ENCODE measurements at regions not wholly inside any gene's neighbourhood (a gene's known extent, or its start where the extent isn't known, plus 50 kb on each side); places are given as distances from the start of the nearest gene placed in this dataset.

GRCh38 chr12:68534108-68534507, 76.6 kb upstream of the RAP1B start:
- Histone ChIP-seq H4K20me1 (ENCODE audit: low read length) (no peaks in the 10 kb centered on the region), H3K9me2 (replicated peaks; ENCODE audit: low read length) (no peaks in the 10 kb centered on the region), H3F3A (ENCODE audit: low read length, unreplicated experiment) (no peaks in the 10 kb centered on the region), H3K4me1 (ENCODE audit: insufficient read depth, low read length) (no peaks in the 10 kb centered on the region), H3K4me2 (ENCODE audit: low read length) (no peak overlapping the region), H3K9me3 (ENCODE audit: low read length) (no peaks in the 10 kb centered on the region), H3K27me3 (ENCODE audit: low read length) (no peaks in the 10 kb centered on the region), H2AFZ (ENCODE audit: low read length) (no peak overlapping the region), H3K27ac (ENCODE audit: low read length) (no peak overlapping the region), H3K36me3 (ENCODE audit: low read depth, low read length) (no peaks in the 10 kb centered on the region), H3K9ac (ENCODE audit: low read length) (no peak overlapping the region), H3K79me2 (ENCODE audit: low read length) (no peaks in the 10 kb centered on the region), H3K4me3 (ENCODE audit: low read length) (no peak overlapping the region)
- no TSS peak for BruUV-seq (replicated peaks)
- intact Hi-C loops (cut with micrococcal nuclease), result no loop called here
- no peak for ATAC-seq
- ChIA-PET POLR2A (ENCODE audit: unreplicated experiment) (no interaction called here), CTCF (no interaction called here)
- no peak for DNase-seq
- no peak for TF ChIP-seq CTCF (conservative IDR thresholded peaks at IDR 0.05; ENCODE audit: low read depth, low read length)
- no peak for TF ChIP-seq EZH2 (IDR thresholded peaks at IDR 0.05; ENCODE audit: low read length, unreplicated experiment)
- TF ChIP-seq EZH2phosphoT487 (IDR thresholded peaks at IDR 0.05; ENCODE audit: borderline replicate concordance, low read length), result no peak

- DNase-seq (no peak), ATAC-seq (no peak)
- intact Hi-C loops (cut with micrococcal nuclease), result no loop called here
- no peak for TF ChIP-seq EZH2phosphoT487 (IDR thresholded peaks at IDR 0.05; ENCODE audit: borderline replicate concordance, low read length)
- no peak overlapping the region for H3K9ac ChIP-seq (ENCODE audit: low read length)
- H3K9me3 ChIP-seq (ENCODE audit: low read length), result no peaks in the 10 kb centered on the region
- no TSS peak for BruUV-seq (replicated peaks)
- no peaks in the 10 kb centered on the region for H3F3A ChIP-seq (ENCODE audit: low read length, unreplicated experiment)
- H4K20me1 ChIP-seq (ENCODE audit: low read length), result no peaks in the 10 kb centered on the region
- no peak overlapping the region for H3K4me3 ChIP-seq (ENCODE audit: low read length)
- no peaks in the 10 kb centered on the region for H3K4me1 ChIP-seq (ENCODE audit: insufficient read depth, low read length)
- no peak overlapping the region for H3K27ac ChIP-seq (ENCODE audit: low read length)
- H3K27me3 ChIP-seq (ENCODE audit: low read length), result no peaks in the 10 kb centered on the region
- CTCF ChIA-PET, result no interaction called here
- no peaks in the 10 kb centered on the region for H3K36me3 ChIP-seq (ENCODE audit: low read depth, low read length)
- H3K4me2 ChIP-seq (ENCODE audit: low read length), result no peak overlapping the region
- H2AFZ ChIP-seq (ENCODE audit: low read length), result no peak overlapping the region
- no peaks in the 10 kb centered on the region for H3K79me2 ChIP-seq (ENCODE audit: low read length)
- POLR2A ChIA-PET (ENCODE audit: unreplicated experiment), result no interaction called here
- no peaks in the 10 kb centered on the region for H3K9me2 ChIP-seq (replicated peaks; ENCODE audit: low read length)
These were observed 73.7 kb upstream of the RAP1B start for GRCh38 chr12:68536885-68537485.

GRCh38 chr12:68537571-68537970, 73.1 kb upstream of the RAP1B start:
- ATAC-seq (no peak), DNase-seq (no peak)
- Histone ChIP-seq H4K20me1 (ENCODE audit: low read length) (no peaks in the 10 kb centered on the region), H3K9ac (ENCODE audit: low read length) (no peak overlapping the region), H3K27me3 (ENCODE audit: low read length) (no peaks in the 10 kb centered on the region), H3K4me3 (ENCODE audit: low read length) (no peak overlapping the region), H2AFZ (ENCODE audit: low read length) (no peak overlapping the region), H3K9me3 (ENCODE audit: low read length) (no peaks in the 10 kb centered on the region), H3F3A (ENCODE audit: low read length, unreplicated experiment) (no peaks in the 10 kb centered on the region), H3K4me2 (ENCODE audit: low read length) (no peak overlapping the region), H3K79me2 (ENCODE audit: low read length) (no peaks in the 10 kb centered on the region), H3K36me3 (ENCODE audit: low read depth, low read length) (no peaks in the 10 kb centered on the region), H3K9me2 (replicated peaks; ENCODE audit: low read length) (no peaks in the 10 kb centered on the region), H3K27ac (ENCODE audit: low read length) (no peak overlapping the region), H3K4me1 (ENCODE audit: insufficient read depth, low read length) (no peaks in the 10 kb centered on the region)
- ChIA-PET POLR2A (ENCODE audit: unreplicated experiment) (no interaction called here), CTCF (no interaction called here)
- no TSS peak for BruUV-seq (replicated peaks)
- intact Hi-C loops (cut with micrococcal nuclease), result no loop called here
- TF ChIP-seq EZH2phosphoT487 (IDR thresholded peaks at IDR 0.05; ENCODE audit: borderline replicate concordance, low read length), result no peak
- TF ChIP-seq CTCF (conservative IDR thresholded peaks at IDR 0.05; ENCODE audit: low read depth, low read length), result no peak
- no peak for TF ChIP-seq EZH2 (IDR thresholded peaks at IDR 0.05; ENCODE audit: low read length, unreplicated experiment)
